Activated naive CD8-positive, alpha-beta T cell treated with anti-CD3 and anti-CD28 coated beads, Interleukin-2, amount 50 U/mL, for 24 hours (primary cell): ENCODE measurements at regions not wholly inside any gene's neighbourhood (a gene's known extent, or its start where the extent isn't known, plus 50 kb on each side); places are given as distances from the start of the nearest gene placed in this dataset.

ENCODE experiments used
- ATAC-seq: fragments of 150-1000 bp; cut with Tn5 transposase; one replicate; pipeline ENCODE4 v1.10.0; 2021
- DNase-seq: peaks from one replicate; pipeline ENCODE4 v3.0.0; 2021
- H3K27ac Mint-ChIP-seq: one replicate; pipeline ENCODE4 v1.8.0; 2021; ENCODE audit warnings: mild to moderate bottlenecking, mixed read lengths
- H3K27me3 Mint-ChIP-seq: one replicate; pipeline ENCODE4 v1.8.0; 2021; ENCODE audit warnings: mixed read lengths
- H3K36me3 Mint-ChIP-seq: one replicate; pipeline ENCODE4 v1.8.0; 2021; ENCODE audit warnings: low read depth, mixed read lengths
- H3K4me1 Mint-ChIP-seq: one replicate; pipeline ENCODE4 v1.8.0; 2021; ENCODE audit warnings: mixed read lengths
- H3K4me3 Mint-ChIP-seq: one replicate; pipeline ENCODE4 v1.8.0; 2021; ENCODE audit warnings: mild to moderate bottlenecking, moderate library complexity, mixed read lengths
- H3K9me3 Mint-ChIP-seq: one replicate; pipeline ENCODE4 v1.8.0; 2021; ENCODE audit warnings: mixed read lengths

DNA sequence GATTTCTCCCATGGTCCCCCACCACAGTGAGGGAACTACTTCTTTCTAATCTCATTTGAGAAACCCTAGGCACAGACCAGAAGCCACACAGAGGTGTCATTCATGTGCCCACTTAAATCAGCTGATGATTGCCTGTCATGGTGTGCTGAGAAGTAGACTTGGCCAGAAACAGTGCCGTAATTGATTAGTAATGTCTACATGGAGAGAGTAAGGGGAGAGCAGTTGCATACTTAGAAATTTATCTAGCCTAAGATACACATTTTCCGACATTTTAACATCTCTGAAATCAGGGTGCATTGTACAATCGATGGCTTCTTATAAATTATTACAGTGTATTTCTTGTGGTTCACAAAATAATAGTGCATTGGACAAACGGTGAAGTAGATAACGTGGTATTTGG, 271.8 kb downstream of the IRF8 start:
- DNase-seq: no peak
- no peaks in the 10 kb centered on the region for H3K4me1 Mint-ChIP-seq
- H3K36me3 Mint-ChIP-seq: no peaks in the 10 kb centered on the region
- H3K27ac Mint-ChIP-seq: no peak overlapping the region
- H3K9me3 Mint-ChIP-seq: peaks cover 1% of the 10 kb centered on the region
- H3K4me3 Mint-ChIP-seq: no peak overlapping the region
- no peak for ATAC-seq
- peaks cover 19% of the 10 kb centered on the region for H3K27me3 Mint-ChIP-seq

DNA sequence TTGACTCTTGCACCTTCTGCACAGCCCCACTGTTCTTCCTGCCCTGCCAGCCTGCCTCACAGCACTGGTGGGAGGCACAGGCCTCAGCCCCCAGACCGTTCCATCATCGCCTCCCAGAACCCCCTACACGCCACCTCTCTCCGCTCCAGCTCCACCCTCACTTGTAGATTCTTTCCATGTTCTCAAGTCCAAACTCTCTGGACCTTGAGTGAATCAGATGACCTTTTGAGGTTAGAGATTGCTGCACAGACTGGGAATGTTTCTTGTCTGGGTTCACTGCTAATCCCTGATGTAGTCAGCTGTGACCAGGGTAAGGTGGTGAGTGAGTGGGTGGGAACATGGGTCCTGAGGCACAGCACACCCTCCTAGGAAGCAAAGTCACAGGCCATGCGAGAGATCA, 272.4 kb downstream of the IRF8 start:
- Mint-ChIP-seq H3K36me3 (no peaks in the 10 kb centered on the region), H3K9me3 (no peaks in the 10 kb centered on the region), H3K27ac (no peak overlapping the region), H3K4me3 (no peak overlapping the region), H3K4me1 (no peaks in the 10 kb centered on the region), H3K27me3 (peaks cover 21% of the 10 kb centered on the region)
- no peak for DNase-seq
- no peak for ATAC-seq

DNA sequence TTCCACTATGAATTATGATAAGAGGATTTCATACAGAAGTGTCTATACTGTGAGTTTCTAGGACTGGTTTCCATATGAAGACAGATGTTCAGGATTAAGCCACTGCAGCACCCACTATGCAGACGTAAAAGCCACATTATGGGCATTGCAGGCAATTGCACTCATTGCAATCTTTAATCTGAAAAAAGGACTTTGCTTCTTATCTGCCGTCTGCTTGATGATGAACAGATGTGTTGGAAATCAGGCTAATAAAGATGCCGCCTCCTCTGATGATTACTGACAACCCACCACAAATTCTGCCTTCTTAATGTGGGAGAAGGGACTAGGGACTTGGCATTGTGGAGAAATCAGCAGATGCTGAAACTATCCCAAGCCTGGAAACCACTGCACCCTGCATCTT, 276.9 kb downstream of the IRF8 start:
- ATAC-seq (no peak), DNase-seq (no peak)
- Mint-ChIP-seq H3K27me3 (peaks cover 22% of the 10 kb centered on the region), H3K4me3 (no peak overlapping the region), H3K4me1 (no peaks in the 10 kb centered on the region), H3K27ac (no peak overlapping the region), H3K36me3 (no peaks in the 10 kb centered on the region), H3K9me3 (no peaks in the 10 kb centered on the region)

DNA sequence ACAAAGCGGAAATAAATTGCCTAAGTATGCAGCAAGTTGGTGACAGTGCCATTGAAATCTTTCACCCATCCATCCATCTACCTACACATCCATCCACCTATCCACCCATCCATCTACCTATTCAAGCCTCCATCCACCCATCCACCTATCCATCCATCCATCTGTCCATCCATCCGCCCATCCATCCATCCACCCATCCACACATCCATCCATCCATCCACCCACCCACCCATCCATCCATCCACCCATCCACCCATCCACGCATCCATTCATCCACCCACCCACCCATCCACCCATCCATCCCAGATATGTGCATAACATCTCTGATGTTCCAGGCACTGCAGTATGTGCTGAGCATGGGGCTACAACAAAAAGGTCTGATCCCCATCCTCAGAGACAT, 277.5 kb downstream of the IRF8 start:
- DNase-seq (no peak), ATAC-seq (no peak)
- Mint-ChIP-seq H3K9me3 (no peaks in the 10 kb centered on the region), H3K27ac (no peak overlapping the region), H3K4me3 (no peak overlapping the region), H3K4me1 (no peaks in the 10 kb centered on the region), H3K27me3 (peaks cover 20% of the 10 kb centered on the region), H3K36me3 (no peaks in the 10 kb centered on the region)

DNA sequence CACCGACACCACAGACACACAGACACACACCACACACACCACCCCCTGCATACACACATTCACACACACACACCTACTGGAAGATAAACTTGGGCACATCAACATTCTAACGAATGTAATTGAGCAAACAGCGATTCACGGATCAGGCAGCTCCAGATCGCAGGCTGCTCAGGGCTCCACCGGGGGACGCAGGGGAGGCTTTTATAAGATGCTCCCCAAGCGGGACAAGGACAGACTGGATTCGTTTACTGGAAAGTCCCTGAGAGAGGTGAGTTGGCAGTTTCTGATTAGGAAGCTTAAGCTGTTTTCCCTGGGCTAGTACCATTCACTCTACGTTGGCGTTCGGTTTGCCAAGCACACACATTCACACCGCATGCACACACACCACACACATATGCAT, 281.3 kb downstream of the IRF8 start:
- no peaks in the 10 kb centered on the region for H3K4me1 Mint-ChIP-seq
- DNase-seq: no peak

DNA sequence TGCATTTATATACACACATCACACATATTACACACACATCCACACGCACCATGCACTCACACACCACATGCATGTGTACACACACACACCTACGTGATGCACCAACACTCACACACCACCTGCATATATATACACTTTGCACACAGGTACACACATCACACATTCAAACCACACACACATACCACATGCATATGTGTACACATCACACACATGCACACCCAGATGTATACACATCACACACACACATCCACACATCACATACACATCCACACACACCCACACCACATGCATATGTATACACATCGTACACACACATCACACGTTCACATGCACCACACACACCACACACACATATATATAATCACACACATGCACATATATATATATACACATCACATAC, 281.8 kb downstream of the IRF8 start:
- no peak overlapping the region for H3K4me3 Mint-ChIP-seq
- ATAC-seq (no peak), DNase-seq (no peak)
- no peaks in the 10 kb centered on the region for H3K36me3 Mint-ChIP-seq
- no peaks in the 10 kb centered on the region for H3K4me1 Mint-ChIP-seq
- no peaks in the 10 kb centered on the region for H3K9me3 Mint-ChIP-seq
- peaks cover 6% of the 10 kb centered on the region for H3K27me3 Mint-ChIP-seq
- no peak overlapping the region for H3K27ac Mint-ChIP-seq

More for the DNA sequence above, 281.3 kb downstream of the IRF8 start:
- ATAC-seq: no peak
- Mint-ChIP-seq H3K27ac (no peak overlapping the region), H3K9me3 (no peaks in the 10 kb centered on the region), H3K27me3 (peaks cover 6% of the 10 kb centered on the region), H3K4me3 (no peak overlapping the region), H3K36me3 (no peaks in the 10 kb centered on the region)

DNA sequence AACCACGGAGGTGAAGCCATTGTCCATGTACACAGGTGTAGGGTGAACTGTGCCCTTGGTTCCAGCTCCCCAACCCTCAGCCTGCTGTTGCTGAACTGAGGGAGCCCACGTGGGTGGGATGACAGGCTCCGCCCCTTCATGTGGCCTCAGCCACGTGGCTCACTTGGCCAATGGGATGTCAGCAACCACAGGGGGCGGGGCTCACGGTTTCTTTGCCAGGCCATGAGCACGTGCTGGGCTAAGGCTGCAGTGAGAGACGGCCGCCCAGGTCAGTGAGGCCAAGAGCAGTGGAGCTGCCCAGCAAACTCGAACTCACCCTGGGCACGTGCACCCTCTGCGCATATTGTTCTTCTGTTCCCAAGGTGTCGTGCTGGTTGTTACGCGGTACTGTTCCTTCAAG, 282.6 kb downstream of the IRF8 start:
- no peak overlapping the region for H3K4me3 Mint-ChIP-seq
- DNase-seq (no peak), ATAC-seq (no peak)
- no peaks in the 10 kb centered on the region for H3K36me3 Mint-ChIP-seq
- H3K9me3 Mint-ChIP-seq: no peaks in the 10 kb centered on the region
- H3K27me3 Mint-ChIP-seq: peaks cover 4% of the 10 kb centered on the region
- no peaks in the 10 kb centered on the region for H3K4me1 Mint-ChIP-seq
- H3K27ac Mint-ChIP-seq: no peak overlapping the region

DNA sequence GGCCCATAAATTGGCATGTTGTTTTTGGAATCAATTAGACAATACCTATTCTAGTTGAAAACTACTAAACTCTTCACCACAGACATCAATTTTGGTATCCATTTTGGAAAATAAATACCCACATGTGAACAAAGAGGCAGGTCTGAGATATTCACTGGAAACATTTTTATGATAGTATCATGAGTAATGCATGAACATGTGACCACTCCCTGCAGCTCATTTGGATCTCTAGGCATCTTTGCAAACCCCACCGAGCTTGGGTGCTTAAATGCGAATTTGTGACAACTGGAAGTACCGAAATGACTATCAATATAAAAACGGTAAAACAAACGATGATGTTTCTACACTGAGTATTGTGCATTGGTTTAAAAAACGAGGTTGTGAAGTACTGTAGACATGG, 285.2 kb downstream of the IRF8 start:
- DNase-seq (no peak), ATAC-seq (no peak)
- Mint-ChIP-seq H3K27me3 (no peaks in the 10 kb centered on the region), H3K4me1 (no peaks in the 10 kb centered on the region), H3K4me3 (no peak overlapping the region), H3K9me3 (no peaks in the 10 kb centered on the region), H3K36me3 (no peaks in the 10 kb centered on the region), H3K27ac (no peak overlapping the region)

DNA sequence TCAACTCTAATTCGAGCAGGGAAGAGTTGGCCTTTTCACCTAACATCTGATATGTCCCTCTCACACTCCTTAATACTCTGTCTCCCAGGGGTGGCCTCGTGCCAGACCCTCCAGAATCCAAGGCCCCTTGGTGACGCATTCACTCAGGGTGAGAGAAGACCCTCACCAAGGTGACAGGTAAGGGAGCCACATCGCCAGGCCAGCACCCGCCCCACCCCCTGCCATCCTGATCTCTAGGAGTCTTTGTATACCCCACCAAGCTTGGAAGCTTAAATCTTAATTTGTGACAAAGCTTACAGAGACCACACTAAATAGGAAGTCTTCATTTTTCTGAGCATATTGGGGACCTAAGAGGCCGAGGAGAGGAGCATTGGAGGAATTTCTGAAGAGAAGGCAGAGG, 286.1 kb downstream of the IRF8 start:
- Mint-ChIP-seq H3K27ac (no peak overlapping the region), H3K4me3 (no peak overlapping the region), H3K9me3 (no peaks in the 10 kb centered on the region), H3K4me1 (no peaks in the 10 kb centered on the region), H3K27me3 (no peaks in the 10 kb centered on the region), H3K36me3 (no peaks in the 10 kb centered on the region)
- ATAC-seq (no peak), DNase-seq (no peak)

DNA sequence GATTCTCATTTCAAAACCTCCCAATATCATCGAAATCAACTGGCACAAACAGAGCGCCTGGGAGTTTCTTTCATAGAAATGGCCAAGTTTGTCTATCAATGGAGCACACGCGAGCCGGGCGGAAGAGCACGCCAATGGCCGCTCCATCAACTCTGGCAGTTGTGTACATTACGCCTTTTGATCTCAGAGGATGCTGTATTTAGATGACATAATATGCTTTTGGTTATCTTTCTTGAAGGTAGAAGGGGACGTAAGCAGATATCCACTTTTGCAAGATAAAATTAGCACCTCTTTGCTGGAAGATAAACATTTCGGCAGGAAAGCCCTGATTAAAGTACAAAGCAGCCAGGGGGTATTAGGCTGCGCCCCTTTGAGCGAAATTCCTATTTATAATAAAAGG, 287.4 kb downstream of the IRF8 start:
- H3K27ac Mint-ChIP-seq: no peak overlapping the region
- no peak for ATAC-seq
- H3K4me3 Mint-ChIP-seq: no peak overlapping the region
- H3K9me3 Mint-ChIP-seq: no peaks in the 10 kb centered on the region
- no peak for DNase-seq
- no peaks in the 10 kb centered on the region for H3K4me1 Mint-ChIP-seq
- peaks cover 10% of the 10 kb centered on the region for H3K27me3 Mint-ChIP-seq
- H3K36me3 Mint-ChIP-seq: no peaks in the 10 kb centered on the region

DNA sequence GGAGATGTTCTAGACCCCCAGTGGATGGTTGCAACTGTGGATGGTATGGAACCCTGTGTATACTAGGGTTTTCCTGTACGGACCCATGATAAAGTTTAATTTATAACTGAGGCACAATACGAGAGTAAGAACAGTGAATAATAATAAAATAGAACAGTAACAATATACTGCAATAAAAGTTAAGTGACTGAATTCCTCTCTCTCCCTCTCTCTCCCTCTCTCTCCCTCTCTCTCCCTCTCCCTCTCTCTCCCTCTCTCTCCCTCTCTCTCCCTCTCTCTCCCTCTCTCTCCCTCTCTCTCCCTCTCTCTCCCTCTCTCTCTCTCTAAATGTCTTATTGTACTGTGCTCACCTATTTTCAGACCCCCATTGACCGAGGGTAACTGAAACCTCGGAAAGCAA, 291.0 kb downstream of the IRF8 start:
- no peak overlapping the region for H3K27ac Mint-ChIP-seq
- DNase-seq: no peak

DNA sequence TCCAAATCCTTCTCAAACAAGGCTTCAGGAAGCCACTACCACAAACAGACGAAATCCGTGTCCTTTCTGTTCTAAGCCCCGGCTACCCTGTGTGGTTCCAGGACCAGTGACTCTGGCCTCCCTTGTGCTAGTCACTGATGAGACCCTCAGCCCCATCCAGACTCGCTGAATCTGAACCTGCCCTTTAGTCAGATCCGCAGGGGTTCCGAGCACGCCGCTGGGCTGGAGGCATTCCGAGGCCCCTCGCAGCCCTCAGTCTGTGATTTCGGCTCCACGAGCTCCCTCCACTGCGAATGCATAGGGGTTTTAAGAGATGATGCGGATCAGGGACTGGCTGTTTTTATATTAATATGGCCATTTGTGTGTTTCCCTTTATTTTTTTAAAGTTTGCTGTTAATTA, 292.7 kb downstream of the IRF8 start:
- ATAC-seq (no peak), DNase-seq (no peak)
- Mint-ChIP-seq H3K4me1 (no peaks in the 10 kb centered on the region), H3K27ac (no peak overlapping the region), H3K4me3 (no peak overlapping the region), H3K9me3 (no peaks in the 10 kb centered on the region), H3K36me3 (no peaks in the 10 kb centered on the region), H3K27me3 (peaks cover 49% of the 10 kb centered on the region)

More for the DNA sequence above, 291.0 kb downstream of the IRF8 start:
- no peaks in the 10 kb centered on the region for H3K36me3 Mint-ChIP-seq
- H3K27me3 Mint-ChIP-seq: peaks cover 39% of the 10 kb centered on the region
- no peak overlapping the region for H3K4me3 Mint-ChIP-seq
- H3K4me1 Mint-ChIP-seq: no peaks in the 10 kb centered on the region
- no peaks in the 10 kb centered on the region for H3K9me3 Mint-ChIP-seq
- no peak for ATAC-seq

DNA sequence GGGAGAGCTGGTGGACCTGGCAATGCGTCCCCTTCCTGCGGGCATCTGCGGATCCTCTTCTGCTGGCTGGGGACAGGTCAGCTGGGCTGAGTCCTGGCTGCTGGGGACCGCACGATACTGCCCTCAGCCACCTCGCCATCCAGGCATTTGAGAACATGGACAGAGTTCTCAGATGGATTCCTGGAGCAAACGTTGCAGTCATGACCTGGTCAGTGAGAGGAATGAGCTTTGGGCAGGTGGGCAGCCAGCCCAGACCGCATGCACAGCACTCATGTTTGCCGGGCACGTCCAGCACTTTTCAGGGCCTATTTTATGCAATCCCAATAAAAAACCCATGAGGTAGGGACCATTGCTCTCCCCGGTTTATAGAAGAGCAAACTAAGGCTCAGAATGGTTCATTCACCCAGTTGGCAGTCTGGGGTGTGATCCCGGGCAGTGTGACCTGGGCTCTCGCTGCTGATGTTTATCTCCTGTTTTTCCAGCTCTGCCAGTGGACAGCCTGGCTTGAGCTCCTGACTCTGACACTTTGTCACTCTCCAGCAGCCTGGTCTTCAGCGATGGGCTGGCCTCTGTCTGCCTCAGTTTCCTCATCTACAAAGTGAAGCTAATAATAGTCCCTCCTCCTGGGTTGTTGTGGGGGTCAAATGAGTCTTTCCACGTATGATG, 294.7 kb downstream of the IRF8 start:
- ATAC-seq (no peak), DNase-seq (no peak)
- H3K9me3 Mint-ChIP-seq: no peaks in the 10 kb centered on the region
- no peaks in the 10 kb centered on the region for H3K36me3 Mint-ChIP-seq
- no peak overlapping the region for H3K4me3 Mint-ChIP-seq
- no peak overlapping the region for H3K27ac Mint-ChIP-seq
- H3K4me1 Mint-ChIP-seq: no peaks in the 10 kb centered on the region
- H3K27me3 Mint-ChIP-seq: peaks cover 67% of the 10 kb centered on the region

DNA sequence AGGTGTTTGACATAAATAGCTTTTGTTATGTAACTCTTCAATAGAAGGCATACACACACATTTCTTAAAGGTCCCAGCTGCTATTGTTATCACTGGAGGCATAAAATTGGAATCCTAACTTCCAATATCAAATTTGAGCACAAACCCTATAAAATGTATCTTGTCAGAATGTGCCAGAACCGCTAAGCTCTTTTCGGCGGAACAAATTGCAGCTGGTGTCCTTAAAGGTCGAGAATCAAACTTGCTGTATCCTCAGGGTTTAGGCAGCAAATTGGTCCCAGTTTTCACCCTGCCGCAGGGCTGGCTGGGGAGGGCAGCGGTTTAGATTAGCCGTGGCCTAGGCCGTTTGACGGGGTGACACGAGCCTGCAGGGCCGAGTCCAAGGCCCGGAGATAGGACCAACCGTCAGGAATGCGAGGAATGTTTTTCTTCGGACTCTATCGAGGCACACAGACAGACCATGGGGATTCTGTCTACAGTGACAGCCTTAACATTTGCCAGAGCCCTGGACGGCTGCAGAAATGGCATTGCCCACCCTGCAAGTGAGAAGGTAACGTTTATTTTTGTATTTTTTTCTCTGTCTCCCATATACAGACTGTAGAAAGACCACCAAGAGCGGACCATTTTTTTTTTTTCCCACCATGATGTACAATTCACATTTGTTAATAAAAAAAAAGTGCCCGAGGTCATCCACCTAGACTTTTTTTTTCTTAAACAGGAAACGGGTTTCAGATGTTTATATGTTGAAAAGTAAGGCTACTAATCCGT, 297.1 kb downstream of the IRF8 start:
- no peak overlapping the region for H3K27ac Mint-ChIP-seq
- no peak overlapping the region for H3K4me3 Mint-ChIP-seq
- no peak for DNase-seq
- no peaks in the 10 kb centered on the region for H3K4me1 Mint-ChIP-seq
- H3K27me3 Mint-ChIP-seq: peaks cover 83% of the 10 kb centered on the region
- no peaks in the 10 kb centered on the region for H3K9me3 Mint-ChIP-seq
- no peaks in the 10 kb centered on the region for H3K36me3 Mint-ChIP-seq
- ATAC-seq: no peak

DNA sequence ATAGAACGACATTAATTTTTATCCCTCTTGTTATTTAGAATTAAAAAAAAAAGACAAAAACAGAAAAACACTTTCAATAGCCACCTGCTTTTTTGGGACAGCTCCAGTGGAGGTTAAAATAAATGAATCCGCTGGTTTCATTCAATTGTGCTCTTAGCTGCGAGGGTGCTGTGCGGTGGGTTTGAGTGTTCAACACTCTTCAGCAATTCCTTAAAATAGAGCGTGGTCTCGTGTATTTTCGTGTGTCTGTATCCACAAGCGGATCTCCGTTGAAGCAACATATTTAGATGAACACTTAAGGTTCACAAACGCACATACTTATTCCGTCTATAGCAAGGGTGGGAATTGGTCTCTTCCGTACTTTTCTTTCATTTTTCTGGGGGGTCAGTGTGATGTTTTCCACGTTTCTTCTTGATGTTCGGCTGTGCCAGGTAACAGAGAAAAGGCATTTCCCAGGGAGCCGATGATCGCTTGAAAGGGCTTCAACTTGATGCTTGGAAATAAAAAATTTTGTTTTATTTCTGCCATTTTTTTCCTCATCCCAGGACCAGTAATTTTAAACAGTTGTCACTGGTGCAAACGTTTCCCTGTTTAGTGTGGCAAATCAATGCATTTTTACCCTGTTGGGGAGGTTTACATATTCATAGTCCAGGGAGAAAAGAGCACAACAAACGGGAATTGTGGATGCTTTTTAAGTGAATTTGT, 297.9 kb downstream of the IRF8 start:
- no peaks in the 10 kb centered on the region for H3K36me3 Mint-ChIP-seq
- peaks cover 83% of the 10 kb centered on the region for H3K27me3 Mint-ChIP-seq
- no peaks in the 10 kb centered on the region for H3K9me3 Mint-ChIP-seq

More for the DNA sequence above, 297.9 kb downstream of the IRF8 start:
- Mint-ChIP-seq H3K4me1 (no peaks in the 10 kb centered on the region), H3K4me3 (no peak overlapping the region), H3K27ac (no peak overlapping the region)
- ATAC-seq (no peak), DNase-seq (no peak)
